ENCODE measurements at regions not wholly inside any gene's neighbourhood (a gene's known extent, or its start where the extent isn't known, plus 50 kb on each side); places are given as distances from the start of the nearest gene placed in this dataset.

- no peak for TF ChIP-seq CTCF (IDR thresholded peaks at IDR 0.05)
- no peak for TF ChIP-seq ZFX (IDR thresholded peaks at IDR 0.05; ENCODE audit: borderline replicate concordance)
- no peak overlapping the region for H3K27ac ChIP-seq
Measured at GRCh38 chr10:31583293-31583692, 264.3 kb downstream of the ZEB1 start.

GRCh38 chr10:31582365-31583052 lies 263.5 kb downstream of the ZEB1 start:
- TF ChIP-seq ZFX (IDR thresholded peaks at IDR 0.05; ENCODE audit: borderline replicate concordance) (no peak), CTCF (IDR thresholded peaks at IDR 0.05) (no peak)
- H3K27ac ChIP-seq, result no peak overlapping the region

- no peak overlapping the region for H3K27ac ChIP-seq
- TF ChIP-seq ZFX (IDR thresholded peaks at IDR 0.05; ENCODE audit: borderline replicate concordance), result no peak
Measured at GRCh38 chr10:31581741-31582323, 262.8 kb downstream of the ZEB1 start.

- H3K27ac ChIP-seq, result no peak overlapping the region
- TF ChIP-seq ZFX (IDR thresholded peaks at IDR 0.05; ENCODE audit: borderline replicate concordance), result no peak
Measured at GRCh38 chr10:31580646-31581045, 261.6 kb downstream of the ZEB1 start.
